ENCODE measurements at regions not wholly inside any gene's neighbourhood (a gene's known extent, or its start where the extent isn't known, plus 50 kb on each side); places are given as distances from the start of the nearest gene placed in this dataset.

DNA sequence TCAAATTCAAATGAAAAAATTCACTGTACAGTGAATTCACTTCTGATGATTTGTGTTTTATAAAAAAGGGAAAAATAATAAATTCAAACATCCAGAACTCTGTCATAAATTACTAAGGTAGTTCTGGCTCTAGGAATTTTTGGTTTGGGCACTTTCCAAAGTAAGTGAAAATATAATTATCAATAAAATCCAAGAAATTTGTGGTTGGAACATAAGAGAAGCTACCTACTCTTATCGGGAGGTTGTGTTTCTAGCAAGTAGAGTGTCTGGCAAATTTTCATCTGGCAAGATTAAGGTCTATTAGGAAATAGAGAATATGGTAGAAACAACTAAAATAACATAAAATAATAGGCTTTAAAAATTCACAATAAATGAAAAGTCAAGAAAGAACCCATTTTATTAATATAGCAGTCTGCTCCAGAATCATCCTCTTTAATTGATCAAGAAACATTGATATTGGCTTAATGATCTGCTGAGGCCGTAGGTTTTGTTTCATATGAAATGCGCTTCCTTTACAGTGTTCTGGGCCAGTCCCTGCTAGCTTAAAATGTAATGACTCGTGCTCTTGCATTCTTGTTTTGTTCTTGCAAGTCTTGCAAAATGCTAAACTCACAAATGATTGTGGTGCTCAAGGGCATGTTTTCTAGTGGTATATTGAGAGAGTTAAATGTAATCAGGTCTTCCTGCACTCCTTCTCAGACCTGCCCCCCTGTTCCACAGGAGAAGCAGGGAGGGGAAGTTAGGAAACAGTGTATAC, 331.4 kb downstream of the RAPGEF2 start (continued):
- TF ChIP-seq, protein P1, sequence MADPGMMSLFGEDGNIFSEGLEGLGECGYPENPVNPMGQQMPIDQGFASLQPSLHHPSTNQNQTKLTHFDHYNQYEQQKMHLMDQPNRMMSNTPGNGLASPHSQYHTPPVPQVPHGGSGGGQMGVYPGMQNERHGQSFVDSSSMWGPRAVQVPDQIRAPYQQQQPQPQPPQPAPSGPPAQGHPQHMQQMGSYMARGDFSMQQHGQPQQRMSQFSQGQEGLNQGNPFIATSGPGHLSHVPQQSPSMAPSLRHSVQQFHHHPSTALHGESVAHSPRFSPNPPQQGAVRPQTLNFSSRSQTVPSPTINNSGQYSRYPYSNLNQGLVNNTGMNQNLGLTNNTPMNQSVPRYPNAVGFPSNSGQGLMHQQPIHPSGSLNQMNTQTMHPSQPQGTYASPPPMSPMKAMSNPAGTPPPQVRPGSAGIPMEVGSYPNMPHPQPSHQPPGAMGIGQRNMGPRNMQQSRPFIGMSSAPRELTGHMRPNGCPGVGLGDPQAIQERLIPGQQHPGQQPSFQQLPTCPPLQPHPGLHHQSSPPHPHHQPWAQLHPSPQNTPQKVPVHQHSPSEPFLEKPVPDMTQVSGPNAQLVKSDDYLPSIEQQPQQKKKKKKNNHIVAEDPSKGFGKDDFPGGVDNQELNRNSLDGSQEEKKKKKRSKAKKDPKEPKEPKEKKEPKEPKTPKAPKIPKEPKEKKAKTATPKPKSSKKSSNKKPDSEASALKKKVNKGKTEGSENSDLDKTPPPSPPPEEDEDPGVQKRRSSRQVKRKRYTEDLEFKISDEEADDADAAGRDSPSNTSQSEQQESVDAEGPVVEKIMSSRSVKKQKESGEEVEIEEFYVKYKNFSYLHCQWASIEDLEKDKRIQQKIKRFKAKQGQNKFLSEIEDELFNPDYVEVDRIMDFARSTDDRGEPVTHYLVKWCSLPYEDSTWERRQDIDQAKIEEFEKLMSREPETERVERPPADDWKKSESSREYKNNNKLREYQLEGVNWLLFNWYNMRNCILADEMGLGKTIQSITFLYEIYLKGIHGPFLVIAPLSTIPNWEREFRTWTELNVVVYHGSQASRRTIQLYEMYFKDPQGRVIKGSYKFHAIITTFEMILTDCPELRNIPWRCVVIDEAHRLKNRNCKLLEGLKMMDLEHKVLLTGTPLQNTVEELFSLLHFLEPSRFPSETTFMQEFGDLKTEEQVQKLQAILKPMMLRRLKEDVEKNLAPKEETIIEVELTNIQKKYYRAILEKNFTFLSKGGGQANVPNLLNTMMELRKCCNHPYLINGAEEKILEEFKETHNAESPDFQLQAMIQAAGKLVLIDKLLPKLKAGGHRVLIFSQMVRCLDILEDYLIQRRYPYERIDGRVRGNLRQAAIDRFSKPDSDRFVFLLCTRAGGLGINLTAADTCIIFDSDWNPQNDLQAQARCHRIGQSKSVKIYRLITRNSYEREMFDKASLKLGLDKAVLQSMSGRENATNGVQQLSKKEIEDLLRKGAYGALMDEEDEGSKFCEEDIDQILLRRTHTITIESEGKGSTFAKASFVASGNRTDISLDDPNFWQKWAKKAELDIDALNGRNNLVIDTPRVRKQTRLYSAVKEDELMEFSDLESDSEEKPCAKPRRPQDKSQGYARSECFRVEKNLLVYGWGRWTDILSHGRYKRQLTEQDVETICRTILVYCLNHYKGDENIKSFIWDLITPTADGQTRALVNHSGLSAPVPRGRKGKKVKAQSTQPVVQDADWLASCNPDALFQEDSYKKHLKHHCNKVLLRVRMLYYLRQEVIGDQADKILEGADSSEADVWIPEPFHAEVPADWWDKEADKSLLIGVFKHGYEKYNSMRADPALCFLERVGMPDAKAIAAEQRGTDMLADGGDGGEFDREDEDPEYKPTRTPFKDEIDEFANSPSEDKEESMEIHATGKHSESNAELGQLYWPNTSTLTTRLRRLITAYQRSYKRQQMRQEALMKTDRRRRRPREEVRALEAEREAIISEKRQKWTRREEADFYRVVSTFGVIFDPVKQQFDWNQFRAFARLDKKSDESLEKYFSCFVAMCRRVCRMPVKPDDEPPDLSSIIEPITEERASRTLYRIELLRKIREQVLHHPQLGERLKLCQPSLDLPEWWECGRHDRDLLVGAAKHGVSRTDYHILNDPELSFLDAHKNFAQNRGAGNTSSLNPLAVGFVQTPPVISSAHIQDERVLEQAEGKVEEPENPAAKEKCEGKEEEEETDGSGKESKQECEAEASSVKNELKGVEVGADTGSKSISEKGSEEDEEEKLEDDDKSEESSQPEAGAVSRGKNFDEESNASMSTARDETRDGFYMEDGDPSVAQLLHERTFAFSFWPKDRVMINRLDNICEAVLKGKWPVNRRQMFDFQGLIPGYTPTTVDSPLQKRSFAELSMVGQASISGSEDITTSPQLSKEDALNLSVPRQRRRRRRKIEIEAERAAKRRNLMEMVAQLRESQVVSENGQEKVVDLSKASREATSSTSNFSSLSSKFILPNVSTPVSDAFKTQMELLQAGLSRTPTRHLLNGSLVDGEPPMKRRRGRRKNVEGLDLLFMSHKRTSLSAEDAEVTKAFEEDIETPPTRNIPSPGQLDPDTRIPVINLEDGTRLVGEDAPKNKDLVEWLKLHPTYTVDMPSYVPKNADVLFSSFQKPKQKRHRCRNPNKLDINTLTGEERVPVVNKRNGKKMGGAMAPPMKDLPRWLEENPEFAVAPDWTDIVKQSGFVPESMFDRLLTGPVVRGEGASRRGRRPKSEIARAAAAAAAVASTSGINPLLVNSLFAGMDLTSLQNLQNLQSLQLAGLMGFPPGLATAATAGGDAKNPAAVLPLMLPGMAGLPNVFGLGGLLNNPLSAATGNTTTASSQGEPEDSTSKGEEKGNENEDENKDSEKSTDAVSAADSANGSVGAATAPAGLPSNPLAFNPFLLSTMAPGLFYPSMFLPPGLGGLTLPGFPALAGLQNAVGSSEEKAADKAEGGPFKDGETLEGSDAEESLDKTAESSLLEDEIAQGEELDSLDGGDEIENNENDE (IDR thresholded peaks at IDR 0.05; ENCODE audit: insufficient replicate concordance, low read length) = no peak
- TF ChIP-seq, protein P2, sequence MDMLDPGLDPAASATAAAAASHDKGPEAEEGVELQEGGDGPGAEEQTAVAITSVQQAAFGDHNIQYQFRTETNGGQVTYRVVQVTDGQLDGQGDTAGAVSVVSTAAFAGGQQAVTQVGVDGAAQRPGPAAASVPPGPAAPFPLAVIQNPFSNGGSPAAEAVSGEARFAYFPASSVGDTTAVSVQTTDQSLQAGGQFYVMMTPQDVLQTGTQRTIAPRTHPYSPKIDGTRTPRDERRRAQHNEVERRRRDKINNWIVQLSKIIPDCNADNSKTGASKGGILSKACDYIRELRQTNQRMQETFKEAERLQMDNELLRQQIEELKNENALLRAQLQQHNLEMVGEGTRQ (IDR thresholded peaks at IDR 0.05; ENCODE audit: low read length) = no peak
- TF ChIP-seq EZH2 (IDR thresholded peaks at IDR 0.05; ENCODE audit: low read depth, low read length, severe bottlenecking) = no peak

Data from H1 (cell line).